ENCODE measurements at regions not wholly inside any gene's neighbourhood (a gene's known extent, or its start where the extent isn't known, plus 50 kb on each side); places are given as distances from the start of the nearest gene placed in this dataset.

DNA sequence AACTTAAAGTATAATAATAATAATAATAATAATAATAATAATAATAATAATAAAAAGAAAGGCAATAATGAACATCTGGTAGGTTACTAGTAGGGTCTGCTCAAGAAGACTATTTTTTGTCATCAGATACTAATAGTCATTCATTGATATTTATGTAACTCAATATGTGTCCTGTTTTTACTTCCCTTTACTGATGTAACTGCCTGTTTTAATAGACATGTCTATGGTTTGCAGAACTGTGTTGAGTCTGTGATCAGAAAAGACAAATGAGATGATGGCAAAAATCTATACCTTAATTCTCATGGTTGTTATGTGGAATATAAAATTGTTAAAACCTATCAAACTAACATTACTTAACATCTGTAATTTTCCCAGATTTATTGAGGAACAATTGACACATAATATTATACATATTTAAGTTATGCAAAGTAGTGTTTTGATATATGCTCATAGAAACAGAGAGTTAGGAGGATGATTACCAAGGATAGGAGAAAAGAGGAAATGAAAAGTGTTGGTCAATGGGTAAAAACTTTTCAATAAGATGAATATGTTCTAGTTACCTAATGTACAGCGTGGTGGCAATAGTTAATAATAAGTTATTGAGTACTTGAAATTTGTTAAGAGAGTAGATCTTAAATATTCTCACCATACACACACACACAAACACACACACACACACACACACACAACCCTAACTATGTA is 699.4 kb downstream of the ZPLD1 start:
- Histone ChIP-seq H3K9me3 (replicated peaks in 1 of 3) (no peaks in the 10 kb centered on the region), H3K4me1 (replicated peaks in 1 of 2) (no peaks in the 10 kb centered on the region)
- TF ChIP-seq, protein P1, sequence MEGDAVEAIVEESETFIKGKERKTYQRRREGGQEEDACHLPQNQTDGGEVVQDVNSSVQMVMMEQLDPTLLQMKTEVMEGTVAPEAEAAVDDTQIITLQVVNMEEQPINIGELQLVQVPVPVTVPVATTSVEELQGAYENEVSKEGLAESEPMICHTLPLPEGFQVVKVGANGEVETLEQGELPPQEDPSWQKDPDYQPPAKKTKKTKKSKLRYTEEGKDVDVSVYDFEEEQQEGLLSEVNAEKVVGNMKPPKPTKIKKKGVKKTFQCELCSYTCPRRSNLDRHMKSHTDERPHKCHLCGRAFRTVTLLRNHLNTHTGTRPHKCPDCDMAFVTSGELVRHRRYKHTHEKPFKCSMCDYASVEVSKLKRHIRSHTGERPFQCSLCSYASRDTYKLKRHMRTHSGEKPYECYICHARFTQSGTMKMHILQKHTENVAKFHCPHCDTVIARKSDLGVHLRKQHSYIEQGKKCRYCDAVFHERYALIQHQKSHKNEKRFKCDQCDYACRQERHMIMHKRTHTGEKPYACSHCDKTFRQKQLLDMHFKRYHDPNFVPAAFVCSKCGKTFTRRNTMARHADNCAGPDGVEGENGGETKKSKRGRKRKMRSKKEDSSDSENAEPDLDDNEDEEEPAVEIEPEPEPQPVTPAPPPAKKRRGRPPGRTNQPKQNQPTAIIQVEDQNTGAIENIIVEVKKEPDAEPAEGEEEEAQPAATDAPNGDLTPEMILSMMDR (IDR thresholded peaks at IDR 0.05) = no peak
- TF ChIP-seq POLR2A (IDR thresholded peaks at IDR 0.05) = no peak

DNA sequence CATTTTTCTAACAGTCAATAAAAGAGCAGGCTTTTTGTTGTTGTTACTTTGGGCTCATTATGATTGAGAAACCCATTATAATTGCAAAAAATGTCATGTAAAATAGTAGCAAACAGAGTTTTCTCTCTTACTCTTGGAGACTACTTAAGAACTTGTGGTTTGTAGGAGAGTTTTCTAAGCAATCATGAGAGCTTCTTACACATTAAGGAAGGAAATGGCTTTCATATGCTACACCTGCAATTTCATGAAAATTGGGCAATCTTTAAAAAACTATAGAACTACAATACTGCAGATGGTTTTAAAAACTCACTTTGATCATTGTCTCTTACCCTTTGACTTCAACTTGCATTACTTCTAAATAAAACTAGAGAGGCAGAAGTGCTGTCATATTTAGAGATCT is 701.8 kb downstream of the ZPLD1 start:
- no peak for TF ChIP-seq POLR2A (IDR thresholded peaks at IDR 0.05)
- TF ChIP-seq, protein P1 (IDR thresholded peaks at IDR 0.05) = no peak
- Histone ChIP-seq H3K9me3 (replicated peaks in 1 of 3) (no peaks in the 10 kb centered on the region), H3K27ac (no peak overlapping the region), H3K27me3 (no peaks in the 10 kb centered on the region), H3K4me1 (replicated peaks in 1 of 2) (no peaks in the 10 kb centered on the region), H3K36me3 (replicated peaks in 1 of 2) (no peaks in the 10 kb centered on the region), H3K4me3 (no peak overlapping the region)
- intact Hi-C loops (cut with DNase I) = no loop called here
- DNase-seq = no peak

More for the DNA sequence above, 699.4 kb downstream of the ZPLD1 start:
- Histone ChIP-seq H3K36me3 (replicated peaks in 1 of 2) (no peaks in the 10 kb centered on the region), H3K4me3 (no peak overlapping the region), H3K27me3 (no peaks in the 10 kb centered on the region), H3K27ac (no peak overlapping the region)
- intact Hi-C loops (cut with DNase I) = no loop called here
- DNase-seq = no peak
- 82 to 92% (median 87%) methylated on average over 1 of the region's 1 CpG for WGBS, 4 donors

GRCh38 chr3:103137830-103138229 is 703.0 kb downstream of the ZPLD1 start:
- H3K9me3 ChIP-seq (replicated peaks in 1 of 3) = no peaks in the 10 kb centered on the region
- no peaks in the 10 kb centered on the region for H3K27me3 ChIP-seq
- H3K4me3 ChIP-seq = no peak overlapping the region
- DNase-seq = no peak
- H3K4me1 ChIP-seq (replicated peaks in 1 of 2) = no peaks in the 10 kb centered on the region
- no peaks in the 10 kb centered on the region for H3K36me3 ChIP-seq (replicated peaks in 1 of 2)
- no peak overlapping the region for H3K27ac ChIP-seq
- TF ChIP-seq POLR2A (IDR thresholded peaks at IDR 0.05) = no peak
- TF ChIP-seq, protein P1 (IDR thresholded peaks at IDR 0.05) = no peak
- intact Hi-C loops (cut with DNase I) = no loop called here

GRCh38 chr3:103158183-103158582 is 723.4 kb downstream of the ZPLD1 start:
- intact Hi-C loops (cut with DNase I) = no loop called here
- H3K36me3 ChIP-seq (replicated peaks in 1 of 2) = no peaks in the 10 kb centered on the region
- DNase-seq = no peak
- WGBS, 4 donors = 73 to 81% (median 76%) methylated on average over 1 of the region's 1 CpG
- no peaks in the 10 kb centered on the region for H3K27me3 ChIP-seq
- H3K4me3 ChIP-seq = no peak overlapping the region
- no peaks in the 10 kb centered on the region for H3K9me3 ChIP-seq (replicated peaks in 1 of 3)
- H3K27ac ChIP-seq = no peak overlapping the region
- no peak for TF ChIP-seq POLR2A (IDR thresholded peaks at IDR 0.05)
- TF ChIP-seq, protein P1 (IDR thresholded peaks at IDR 0.05) = no peak
- no peaks in the 10 kb centered on the region for H3K4me1 ChIP-seq (replicated peaks in 1 of 2)
